Psoas muscle (tissue), 7 donors: ENCODE measurements at regions not wholly inside any gene's neighbourhood (a gene's known extent, or its start where the extent isn't known, plus 50 kb on each side); places are given as distances from the start of the nearest gene placed in this dataset.
"Not testable (repeated sequence)": the region's sequence is repeated elsewhere in the genome, so short reads cannot be mapped to it uniquely, and the experiment has no call there.

Experiments
- ATAC-seq, 4 donors: fragments of 200-7000 bp; cut with Tn5 transposase; one replicate each; pipeline ENCODE4 v1.9.1; 2020; ENCODE audit warnings: moderate library complexity in 3 of 4, mild to moderate bottlenecking in 2 of 4
- DNase-seq, 2 donors: peaks; one replicate each; pipeline ENCODE4 v3.0.0-alpha.2; 2020
- H3K27ac ChIP-seq: fragments of 200-600 bp; one replicate; pipeline ENCODE4 v1.8.0; 2022
- H3K27me3 ChIP-seq, 3 donors: fragments of 200-600 bp in 1 of 3; one replicate each; pipeline versions ENCODE4 v1.6.1 to v1.8.0; 2013 to 2022; ENCODE audit warnings: low read length in 2 of 3, mild to moderate bottlenecking in 2 of 3, moderate library complexity in 1 of 3; ENCODE audit not compliant: insufficient read depth in 3 of 3
- H3K36me3 ChIP-seq, 2 donors: fragments of 200-600 bp in 1 of 2; one replicate each; pipeline versions ENCODE4 v1.6.1 to v1.8.0; 2013 to 2022; ENCODE audit warnings: low read depth in 1 of 2, mild to moderate bottlenecking in 1 of 2, moderate library complexity in 1 of 2; ENCODE audit not compliant: insufficient read depth in 1 of 2
- H3K4me1 ChIP-seq: fragments of 200-600 bp; one replicate; pipeline ENCODE4 v1.8.0; 2022
- H3K4me3 ChIP-seq: fragments of 200-600 bp; one replicate; pipeline ENCODE4 v1.8.0; 2022; ENCODE audit warnings: mild to moderate bottlenecking
- H3K9me3 ChIP-seq: fragments of 200-600 bp; one replicate; pipeline ENCODE4 v1.8.0; 2022
- WGBS, 3 donors: extraction: QIAGEN DNeasy Blood & Tissue Kit; methylation state at CpG; one replicate each; pipeline versions ENCODE4 v1.1.6 to v1.1.7; 2013; 5-methylcytosine and 5-hydroxymethylcytosine counted together
- intact Hi-C, 2 donors: fragments of 100-400 bp; cut with DNase I; formaldehyde crosslinking; loops; one replicate each; pipeline versions ENCODE4 v1.11.0 to v1.14.2; 2022
- TF ChIP-seq, protein P1 (sequence below): fragments of 200-600 bp; IDR thresholded peaks from one replicate; pipeline ENCODE4 v1.8.0; 2022; ENCODE audit warnings: antibody characterized with exemption
- donor health status: healthy with polysubstance abuse.
- donor health status: DM: no; HTN: no; CAD: no; lungs with moderate emphysema.
- donor health status: Bipolar disorder and iron deficiency.
- donor health status: healthy.
- donor health status: DM: yes; HTN: yes; CAD: no.
- donor health status: DM: no; HTN: no; CAD: no.
- donor health status: DM: yes; HTN: yes; CAD: no.

DNA sequence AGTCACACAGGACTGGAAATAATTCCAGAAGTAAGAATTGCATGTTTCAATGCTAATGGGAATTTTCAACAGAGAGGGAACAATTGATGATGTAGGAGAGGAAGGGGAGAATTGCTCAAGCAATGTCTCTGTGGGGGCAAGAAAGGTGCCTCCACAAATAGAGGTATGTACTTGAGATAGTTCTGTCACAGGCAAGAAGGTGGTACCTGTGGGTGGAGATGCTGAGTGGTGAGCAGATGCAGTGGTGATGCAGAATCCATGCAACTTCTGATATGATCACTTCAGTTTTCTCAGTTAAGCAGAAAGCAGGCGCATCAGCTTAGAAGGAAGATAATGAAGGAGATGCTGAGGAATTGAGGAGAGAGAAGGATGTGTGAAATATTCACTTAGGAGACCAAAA is 55.1 kb upstream of the SEC24B start:
- WGBS, 3 donors, result 84 to 97% (median 96%) methylated on average over 1 of the region's 1 CpG

DNA sequence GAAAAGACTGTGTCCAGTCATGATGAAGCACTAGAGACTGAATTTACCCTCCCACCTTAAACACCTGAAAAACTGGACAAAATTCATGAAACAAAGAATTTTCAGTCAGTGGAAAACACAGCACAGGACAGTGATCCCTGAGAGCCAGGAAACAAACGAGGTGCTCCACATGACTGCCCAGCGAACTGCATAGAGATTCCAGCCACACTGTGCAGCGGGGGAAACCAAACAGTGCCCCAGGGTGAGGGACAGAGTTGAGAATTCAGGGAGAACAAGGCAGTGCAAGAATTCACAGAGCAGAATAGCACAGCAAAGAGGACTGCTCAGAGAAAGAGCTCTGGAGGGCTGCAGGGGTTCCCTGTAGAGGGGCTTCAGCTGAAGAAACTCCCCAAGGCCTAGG is 55.5 kb upstream of the SEC24B start:
- Histone ChIP-seq H3K4me1 (no peaks in the 10 kb centered on the region), H3K36me3 (no peaks in the 10 kb centered on the region), H3K9me3 (no peaks in the 10 kb centered on the region), H3K27me3 (no peaks in the 10 kb centered on the region), H3K4me3 (no peak overlapping the region), H3K27ac (no peak overlapping the region)
- WGBS, 3 donors, result 67 to 77% (median 69%) methylated on average over 3 of the region's 3 CpGs
- DNase-seq, result no peak
- TF ChIP-seq, protein P1, sequence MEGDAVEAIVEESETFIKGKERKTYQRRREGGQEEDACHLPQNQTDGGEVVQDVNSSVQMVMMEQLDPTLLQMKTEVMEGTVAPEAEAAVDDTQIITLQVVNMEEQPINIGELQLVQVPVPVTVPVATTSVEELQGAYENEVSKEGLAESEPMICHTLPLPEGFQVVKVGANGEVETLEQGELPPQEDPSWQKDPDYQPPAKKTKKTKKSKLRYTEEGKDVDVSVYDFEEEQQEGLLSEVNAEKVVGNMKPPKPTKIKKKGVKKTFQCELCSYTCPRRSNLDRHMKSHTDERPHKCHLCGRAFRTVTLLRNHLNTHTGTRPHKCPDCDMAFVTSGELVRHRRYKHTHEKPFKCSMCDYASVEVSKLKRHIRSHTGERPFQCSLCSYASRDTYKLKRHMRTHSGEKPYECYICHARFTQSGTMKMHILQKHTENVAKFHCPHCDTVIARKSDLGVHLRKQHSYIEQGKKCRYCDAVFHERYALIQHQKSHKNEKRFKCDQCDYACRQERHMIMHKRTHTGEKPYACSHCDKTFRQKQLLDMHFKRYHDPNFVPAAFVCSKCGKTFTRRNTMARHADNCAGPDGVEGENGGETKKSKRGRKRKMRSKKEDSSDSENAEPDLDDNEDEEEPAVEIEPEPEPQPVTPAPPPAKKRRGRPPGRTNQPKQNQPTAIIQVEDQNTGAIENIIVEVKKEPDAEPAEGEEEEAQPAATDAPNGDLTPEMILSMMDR, result no peak
- ATAC-seq, result no peak
- intact Hi-C loops, result no loop called here

More for the DNA sequence above, 55.1 kb upstream of the SEC24B start:
- Histone ChIP-seq H3K36me3 (no peaks in the 10 kb centered on the region), H3K9me3 (no peaks in the 10 kb centered on the region), H3K27me3 (no peaks in the 10 kb centered on the region), H3K4me1 (no peaks in the 10 kb centered on the region), H3K27ac (no peak overlapping the region), H3K4me3 (no peak overlapping the region)
- intact Hi-C loops, result no loop called here
- DNase-seq, result no peak
- TF ChIP-seq, protein P1, result no peak
- ATAC-seq, result no peak

- Histone ChIP-seq H3K36me3 (no peaks in the 10 kb centered on the region), H3K27ac (no peak overlapping the region), H3K4me3 (no peak overlapping the region), H3K4me1 (no peaks in the 10 kb centered on the region), H3K27me3 (no peaks in the 10 kb centered on the region), H3K9me3 (no peaks in the 10 kb centered on the region)
- DNase-seq, result no peak
- intact Hi-C loops, result no loop called here
- 93 to 97% (median 95%) methylated on average over 8 of the region's 8 CpGs for WGBS, 3 donors
- TF ChIP-seq, protein P1, result no peak
- no peak for ATAC-seq
Observed at GRCh38 chr4:109375778-109376414, 57.7 kb upstream of the SEC24B start.

GRCh38 chr4:109368661-109369060 is 65.0 kb upstream of the SEC24B start:
- Histone ChIP-seq H3K36me3 (no peaks in the 10 kb centered on the region), H3K27ac (no peak overlapping the region), H3K9me3 (no peaks in the 10 kb centered on the region), H3K4me1 (no peaks in the 10 kb centered on the region), H3K4me3 (no peak overlapping the region), H3K27me3 (peaks cover 0 to 2% (median 0%) of the 10 kb centered on the region in 3 donors)
- intact Hi-C loops, result no loop called here
- WGBS, 3 donors, result 62 to 77% (median 67%) methylated on average over 3 of the region's 3 CpGs
- TF ChIP-seq, protein P1, result no peak
- DNase-seq, result no peak
- ATAC-seq, result peak in 1 of 4 donors; percentile 54

DNA sequence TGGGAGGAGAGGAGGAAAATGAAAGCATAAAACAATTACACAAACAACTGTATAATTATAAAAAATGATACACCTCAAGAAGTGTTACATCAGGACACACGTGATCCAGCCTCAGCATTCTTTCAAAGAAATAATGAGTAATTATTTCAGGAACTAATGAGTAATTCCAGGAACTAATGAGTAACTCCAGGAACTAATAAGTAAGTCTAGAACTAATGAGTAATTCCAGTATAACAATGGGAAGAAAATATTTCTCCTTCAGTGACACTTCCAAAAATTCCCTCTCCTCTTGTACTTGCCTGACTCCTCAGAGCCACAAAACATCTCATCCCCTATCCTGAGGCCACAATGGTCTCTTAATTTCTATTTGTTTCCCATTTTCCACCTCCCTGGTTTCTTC is 63.5 kb upstream of the COL25A1 start:
- Histone ChIP-seq H3K9me3 (no peaks in the 10 kb centered on the region), H3K4me3 (no peak overlapping the region), H3K27ac (no peak overlapping the region), H3K27me3 (peaks cover 0 to 2% (median 0%) of the 10 kb centered on the region in 3 donors), H3K4me1 (no peaks in the 10 kb centered on the region), H3K36me3 (no peaks in the 10 kb centered on the region)
- DNase-seq, result no peak
- intact Hi-C loops, result no loop called here
- 0 to 66% (median 33%) methylated on average over 1 of the region's 1 CpG for WGBS, 3 donors
- TF ChIP-seq, protein P1, result no peak
- ATAC-seq, result no peak

GRCh38 chr4:109365297-109365696 is 62.8 kb upstream of the COL25A1 start:
- ATAC-seq, DNase-seq, H3K4me3 ChIP-seq, H3K27me3 ChIP-seq, H3K36me3 ChIP-seq, H3K27ac ChIP-seq, intact Hi-C loops, H3K9me3 ChIP-seq, H3K4me1 ChIP-seq: not testable (repeated sequence)
- WGBS, 3 donors, result 92 to 97% (median 94%) methylated on average over 1 of the region's 1 CpG
